ENCODE measurements at regions not wholly inside any gene's neighbourhood (a gene's known extent, or its start where the extent isn't known, plus 50 kb on each side); places are given as distances from the start of the nearest gene placed in this dataset.

GRCh38 chr18:39329496-39330275, 1764.1 kb upstream of the CELF4 start:
- POLR2A ChIA-PET = no interaction called here
- CTCF ChIA-PET = no interaction called here
- TF ChIP-seq ZNF384 (IDR thresholded peaks at IDR 0.05) = no peak
- TF ChIP-seq PKNOX1 (IDR thresholded peaks at IDR 0.05) = no peak
- TF ChIP-seq ELF4 (IDR thresholded peaks at IDR 0.05) = no peak
- TF ChIP-seq LEF1 (IDR thresholded peaks at IDR 0.05; ENCODE audit: borderline replicate concordance) = no peak
- TF ChIP-seq BHLHE40 (IDR thresholded peaks at IDR 0.05; ENCODE audit: borderline replicate concordance) = no peak
- no peak for TF ChIP-seq FOXA1 (IDR thresholded peaks at IDR 0.05)
- TF ChIP-seq NFRKB (IDR thresholded peaks at IDR 0.05) = no peak
- no peak for TF ChIP-seq FOXK2 (IDR thresholded peaks at IDR 0.05)
- no peak for TF ChIP-seq SUZ12 (IDR thresholded peaks at IDR 0.05)
- TF ChIP-seq SP1 (IDR thresholded peaks at IDR 0.05) = no peak
- no peak for TF ChIP-seq TARDBP (IDR thresholded peaks at IDR 0.05)
- TF ChIP-seq HDGF (IDR thresholded peaks at IDR 0.05; ENCODE audit: borderline replicate concordance) = no peak
- no peak for TF ChIP-seq L3MBTL2 (conservative IDR thresholded peaks at IDR 0.05)
- TF ChIP-seq CTBP1 (IDR thresholded peaks at IDR 0.05; ENCODE audit: borderline replicate concordance) = no peak
- no peak for TF ChIP-seq ARNT (IDR thresholded peaks at IDR 0.05)
- no peak for TF ChIP-seq FOXM1 (IDR thresholded peaks at IDR 0.05; ENCODE audit: borderline replicate concordance)
- DNase-seq (ENCODE audit: extremely low spot score) = no peak

GRCh38 chr18:39326772-39327171, 1761.2 kb upstream of the CELF4 start:
- no peak for TF ChIP-seq L3MBTL2 (conservative IDR thresholded peaks at IDR 0.05)
- TF ChIP-seq ELF4 (IDR thresholded peaks at IDR 0.05) = no peak
- TF ChIP-seq LEF1 (IDR thresholded peaks at IDR 0.05; ENCODE audit: borderline replicate concordance) = no peak
- TF ChIP-seq BHLHE40 (IDR thresholded peaks at IDR 0.05; ENCODE audit: borderline replicate concordance) = no peak
- TF ChIP-seq NFRKB (IDR thresholded peaks at IDR 0.05) = no peak
- no peak for TF ChIP-seq SUZ12 (IDR thresholded peaks at IDR 0.05)
- TF ChIP-seq FOXA1 (IDR thresholded peaks at IDR 0.05) = no peak
- no peak for TF ChIP-seq ARNT (IDR thresholded peaks at IDR 0.05)
- TF ChIP-seq HDGF (IDR thresholded peaks at IDR 0.05; ENCODE audit: borderline replicate concordance) = no peak
- TF ChIP-seq CTBP1 (IDR thresholded peaks at IDR 0.05; ENCODE audit: borderline replicate concordance) = no peak
- TF ChIP-seq TARDBP (IDR thresholded peaks at IDR 0.05) = no peak
- no peak for TF ChIP-seq SP1 (IDR thresholded peaks at IDR 0.05)
- no peak for TF ChIP-seq FOXM1 (IDR thresholded peaks at IDR 0.05; ENCODE audit: borderline replicate concordance)
- TF ChIP-seq FOXK2 (IDR thresholded peaks at IDR 0.05) = no peak
- TF ChIP-seq ZNF384 (IDR thresholded peaks at IDR 0.05) = no peak
- TF ChIP-seq PKNOX1 (IDR thresholded peaks at IDR 0.05) = no peak
- ChIA-PET POLR2A (no interaction called here), CTCF (no interaction called here)
- no peak for DNase-seq (ENCODE audit: extremely low spot score)

GRCh38 chr18:39325973-39326372, 1760.4 kb upstream of the CELF4 start:
- no peak for DNase-seq (ENCODE audit: extremely low spot score)
- CTCF ChIA-PET = no interaction called here
- POLR2A ChIA-PET = no interaction called here
- no peak for TF ChIP-seq L3MBTL2 (conservative IDR thresholded peaks at IDR 0.05)

DNA sequence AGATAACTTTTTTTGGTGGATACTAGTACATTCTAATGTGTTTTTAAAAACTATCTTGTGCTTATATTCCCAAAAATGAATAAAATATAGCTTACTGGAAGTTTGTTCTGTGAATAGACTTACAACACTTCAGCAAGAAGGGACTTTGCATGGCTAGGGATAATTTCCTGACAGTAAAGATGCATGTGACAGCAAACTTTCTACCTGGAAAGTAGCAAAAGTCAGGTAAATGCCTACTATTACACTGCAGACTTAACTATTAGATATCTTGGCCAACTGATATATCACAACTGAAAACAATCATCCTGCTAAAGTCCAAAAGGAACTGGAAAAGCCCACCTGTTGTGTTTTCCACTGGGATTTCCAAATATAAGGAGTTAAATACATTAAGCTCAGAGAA, 1753.5 kb upstream of the CELF4 start:
- no peak for DNase-seq (ENCODE audit: extremely low spot score)
- ChIA-PET POLR2A (no interaction called here), CTCF (no interaction called here)
- TF ChIP-seq HDGF (IDR thresholded peaks at IDR 0.05; ENCODE audit: borderline replicate concordance) (no peak), SUZ12 (IDR thresholded peaks at IDR 0.05) (no peak), TARDBP (IDR thresholded peaks at IDR 0.05) (no peak), CTBP1 (IDR thresholded peaks at IDR 0.05; ENCODE audit: borderline replicate concordance) (no peak), ZNF384 (IDR thresholded peaks at IDR 0.05) (no peak), LEF1 (IDR thresholded peaks at IDR 0.05; ENCODE audit: borderline replicate concordance) (no peak), FOXK2 (IDR thresholded peaks at IDR 0.05) (no peak), BHLHE40 (IDR thresholded peaks at IDR 0.05; ENCODE audit: borderline replicate concordance) (no peak), NFRKB (IDR thresholded peaks at IDR 0.05) (no peak), ELF4 (IDR thresholded peaks at IDR 0.05) (no peak), SP1 (IDR thresholded peaks at IDR 0.05) (no peak), ARNT (IDR thresholded peaks at IDR 0.05) (no peak), FOXA1 (IDR thresholded peaks at IDR 0.05) (no peak)

- TF ChIP-seq FOXK2 (IDR thresholded peaks at IDR 0.05) = no peak
- TF ChIP-seq HDGF (IDR thresholded peaks at IDR 0.05; ENCODE audit: borderline replicate concordance) = no peak
- TF ChIP-seq SUZ12 (IDR thresholded peaks at IDR 0.05) = no peak
- no peak for TF ChIP-seq FOXA1 (IDR thresholded peaks at IDR 0.05)
- TF ChIP-seq ZNF384 (IDR thresholded peaks at IDR 0.05) = no peak
- TF ChIP-seq NFRKB (IDR thresholded peaks at IDR 0.05) = no peak
- no peak for TF ChIP-seq BHLHE40 (IDR thresholded peaks at IDR 0.05; ENCODE audit: borderline replicate concordance)
- no peak for TF ChIP-seq TARDBP (IDR thresholded peaks at IDR 0.05)
- TF ChIP-seq ARNT (IDR thresholded peaks at IDR 0.05) = no peak
- no peak for TF ChIP-seq SP1 (IDR thresholded peaks at IDR 0.05)
- TF ChIP-seq L3MBTL2 (conservative IDR thresholded peaks at IDR 0.05) = no peak
- ChIA-PET CTCF (no interaction called here), POLR2A (no interaction called here)
- DNase-seq (ENCODE audit: extremely low spot score) = no peak
Measured at GRCh38 chr18:39318462-39318861, 1752.9 kb upstream of the CELF4 start.

- POLR2A ChIA-PET = no interaction called here
Measured at GRCh38 chr18:39318008-39318407, 1752.4 kb upstream of the CELF4 start.

DNA sequence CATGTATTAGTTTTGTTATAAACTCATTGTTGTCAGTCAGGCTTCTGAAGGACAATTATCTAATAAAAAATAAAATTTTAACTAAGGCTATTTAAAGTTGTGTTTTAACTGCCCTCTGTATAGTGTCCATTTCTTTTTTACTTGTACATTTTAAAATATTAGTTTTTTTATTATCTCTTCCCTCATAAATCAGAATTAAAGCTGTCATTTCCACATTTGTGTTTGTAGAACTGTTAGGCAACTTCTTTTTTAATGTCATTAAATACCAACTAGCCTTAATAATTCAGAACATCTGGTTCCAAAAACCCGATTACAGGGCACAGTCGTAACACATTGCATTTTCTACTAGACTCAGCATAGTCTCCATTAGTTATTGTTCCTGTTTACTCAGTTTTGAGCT, 1749.0 kb upstream of the CELF4 start:
- TF ChIP-seq CTBP1 (IDR thresholded peaks at IDR 0.05; ENCODE audit: borderline replicate concordance) = no peak
- TF ChIP-seq FOXK2 (IDR thresholded peaks at IDR 0.05) = no peak
- TF ChIP-seq SP1 (IDR thresholded peaks at IDR 0.05) = no peak
- no peak for TF ChIP-seq BHLHE40 (IDR thresholded peaks at IDR 0.05; ENCODE audit: borderline replicate concordance)
- no peak for TF ChIP-seq FOXA1 (IDR thresholded peaks at IDR 0.05)
- no peak for TF ChIP-seq ZNF384 (IDR thresholded peaks at IDR 0.05)
- TF ChIP-seq ELF4 (IDR thresholded peaks at IDR 0.05) = no peak
- no peak for TF ChIP-seq SUZ12 (IDR thresholded peaks at IDR 0.05)
- TF ChIP-seq ARNT (IDR thresholded peaks at IDR 0.05) = no peak
- no peak for TF ChIP-seq HDGF (IDR thresholded peaks at IDR 0.05; ENCODE audit: borderline replicate concordance)
- no peak for TF ChIP-seq PKNOX1 (IDR thresholded peaks at IDR 0.05)
- ChIA-PET POLR2A (no interaction called here), CTCF (no interaction called here)
- no peak for DNase-seq (ENCODE audit: extremely low spot score)

More at GRCh38 chr18:39318008-39318407, 1752.4 kb upstream of the CELF4 start:
- no peak for TF ChIP-seq SP1 (IDR thresholded peaks at IDR 0.05)
- TF ChIP-seq HDGF (IDR thresholded peaks at IDR 0.05; ENCODE audit: borderline replicate concordance) = no peak
- no peak for DNase-seq (ENCODE audit: extremely low spot score)
- CTCF ChIA-PET = no interaction called here

Data from HEK293T (cell line).